Gastroesophageal sphincter (tissue), 3 donors: ENCODE measurements at regions not wholly inside any gene's neighbourhood (a gene's known extent, or its start where the extent isn't known, plus 50 kb on each side); places are given as distances from the start of the nearest gene placed in this dataset.

Source experiments
- EP300 ChIP-seq: sonication (generic); formaldehyde crosslinking; IDR thresholded peaks from one replicate; pipeline ENCODE4 v1.6.1; 2017; ENCODE audit warnings: antibody characterized with exemption, mild to moderate bottlenecking
- POLR2A ChIP-seq, 2 donors: fragments of 450-650 bp; IDR thresholded peaks; one replicate each; pipeline ENCODE4 v1.6.1; 2017; ENCODE audit warnings: antibody characterized with exemption in 2 of 2, mild to moderate bottlenecking in 2 of 2, moderate library complexity in 1 of 2
- TF ChIP-seq, protein P1 (sequence below), 4 experiments: fragments of 200-600 bp in 2 of 4; fragments of 450-650 bp in 2 of 4; sonication (generic) in 1 of 4; IDR thresholded peaks; one replicate each; pipeline ENCODE4 v1.5.1; 2017 to 2019; ENCODE audit warnings: antibody characterized with exemption in 4 of 4, mild to moderate bottlenecking in 2 of 4, moderate library complexity in 2 of 4

DNA sequence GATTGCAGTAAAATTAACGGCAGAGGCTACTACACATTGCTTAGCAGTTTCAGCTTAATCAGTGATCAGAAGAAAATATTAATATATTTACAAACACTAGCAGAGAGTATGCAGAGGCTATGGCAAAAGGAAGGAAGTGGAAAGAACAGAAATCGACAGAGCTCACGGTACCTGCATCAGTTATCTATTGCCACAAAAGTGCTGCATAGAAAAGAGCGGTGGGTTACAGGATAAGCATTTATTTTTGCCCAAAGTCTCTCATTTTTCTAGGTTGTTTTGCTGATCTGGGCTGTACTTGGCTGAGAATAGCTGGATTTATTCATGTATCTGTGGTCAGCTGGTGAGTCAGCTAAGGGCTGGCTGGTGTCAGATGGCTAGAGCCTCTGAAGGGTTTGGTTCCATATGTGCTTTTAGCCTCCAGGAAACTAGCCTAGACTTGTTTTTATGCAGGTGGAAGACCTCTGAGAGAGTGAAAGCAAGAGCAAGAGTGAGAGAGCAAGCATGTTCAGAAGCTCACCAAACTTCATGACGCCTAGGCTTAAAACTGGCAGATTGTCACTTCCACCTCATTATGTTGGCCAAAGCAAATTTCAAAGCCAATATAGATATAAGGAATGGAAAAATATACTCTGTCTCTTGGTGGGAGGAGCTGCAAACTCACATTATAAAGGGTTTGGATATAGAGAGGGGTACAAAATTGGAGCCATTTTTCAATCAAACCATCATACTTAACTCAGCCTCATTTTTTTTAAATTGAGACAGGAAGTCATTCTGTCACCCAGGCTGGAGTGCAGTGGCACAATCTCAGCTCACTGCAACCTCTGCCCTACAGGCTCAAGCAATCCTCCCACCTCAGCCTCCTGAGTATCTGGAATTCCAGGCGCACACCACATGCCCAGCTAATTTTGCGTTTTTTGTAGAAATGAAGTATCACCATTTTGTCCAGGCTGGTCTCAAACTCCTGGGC lies 153.2 kb upstream of the RPL34 start:
- TF ChIP-seq, protein P1, sequence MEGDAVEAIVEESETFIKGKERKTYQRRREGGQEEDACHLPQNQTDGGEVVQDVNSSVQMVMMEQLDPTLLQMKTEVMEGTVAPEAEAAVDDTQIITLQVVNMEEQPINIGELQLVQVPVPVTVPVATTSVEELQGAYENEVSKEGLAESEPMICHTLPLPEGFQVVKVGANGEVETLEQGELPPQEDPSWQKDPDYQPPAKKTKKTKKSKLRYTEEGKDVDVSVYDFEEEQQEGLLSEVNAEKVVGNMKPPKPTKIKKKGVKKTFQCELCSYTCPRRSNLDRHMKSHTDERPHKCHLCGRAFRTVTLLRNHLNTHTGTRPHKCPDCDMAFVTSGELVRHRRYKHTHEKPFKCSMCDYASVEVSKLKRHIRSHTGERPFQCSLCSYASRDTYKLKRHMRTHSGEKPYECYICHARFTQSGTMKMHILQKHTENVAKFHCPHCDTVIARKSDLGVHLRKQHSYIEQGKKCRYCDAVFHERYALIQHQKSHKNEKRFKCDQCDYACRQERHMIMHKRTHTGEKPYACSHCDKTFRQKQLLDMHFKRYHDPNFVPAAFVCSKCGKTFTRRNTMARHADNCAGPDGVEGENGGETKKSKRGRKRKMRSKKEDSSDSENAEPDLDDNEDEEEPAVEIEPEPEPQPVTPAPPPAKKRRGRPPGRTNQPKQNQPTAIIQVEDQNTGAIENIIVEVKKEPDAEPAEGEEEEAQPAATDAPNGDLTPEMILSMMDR (IDR thresholded peaks at IDR 0.05), result no peak
- no peak for TF ChIP-seq EP300
- TF ChIP-seq POLR2A (IDR thresholded peaks at IDR 0.05), result no peak
